ENCODE measurements at regions not wholly inside any gene's neighbourhood (a gene's known extent, or its start where the extent isn't known, plus 50 kb on each side); places are given as distances from the start of the nearest gene placed in this dataset.

DNA sequence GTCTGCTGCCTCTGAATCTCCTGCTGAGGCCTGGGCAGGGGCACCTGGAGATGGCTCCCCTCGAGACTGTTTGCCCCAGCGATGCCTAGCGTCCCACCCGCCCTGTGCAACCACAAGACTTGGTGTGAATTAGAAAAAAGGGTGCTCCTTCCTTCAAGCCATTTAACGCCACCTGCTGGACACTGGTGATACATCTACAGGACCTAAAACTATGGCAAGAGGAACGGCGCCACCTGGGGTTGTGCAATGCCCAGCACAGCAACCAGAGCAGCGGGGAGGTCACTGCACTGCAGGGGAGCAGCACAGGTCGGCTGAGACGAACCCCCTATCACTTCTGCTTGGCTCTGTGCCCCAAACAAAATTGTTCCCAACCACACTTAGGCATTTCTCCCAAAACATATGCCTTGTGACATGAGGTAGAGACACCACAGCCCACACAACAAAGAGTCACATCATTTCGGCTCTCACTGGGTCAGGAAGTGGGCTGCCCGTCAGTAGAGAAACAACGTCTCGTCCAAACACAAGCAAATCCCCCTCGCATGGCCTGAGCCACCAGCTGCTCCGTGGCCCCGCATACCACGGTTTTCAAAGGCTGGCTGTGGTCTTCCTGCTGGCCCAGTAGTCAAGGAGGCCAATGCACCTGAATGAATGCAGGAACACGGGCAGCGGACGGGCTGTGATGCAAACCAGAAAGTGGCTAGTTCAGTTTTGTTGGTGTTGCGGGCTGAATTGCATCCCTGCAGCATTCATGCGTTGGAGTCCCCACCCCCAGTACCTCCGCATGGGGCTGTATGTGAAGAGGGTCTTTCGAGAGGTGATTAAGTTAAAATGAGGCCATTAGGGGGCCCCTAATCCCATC lies 171.9 kb downstream of the SHANK2 start (continued):
- TF ChIP-seq, protein P1, sequence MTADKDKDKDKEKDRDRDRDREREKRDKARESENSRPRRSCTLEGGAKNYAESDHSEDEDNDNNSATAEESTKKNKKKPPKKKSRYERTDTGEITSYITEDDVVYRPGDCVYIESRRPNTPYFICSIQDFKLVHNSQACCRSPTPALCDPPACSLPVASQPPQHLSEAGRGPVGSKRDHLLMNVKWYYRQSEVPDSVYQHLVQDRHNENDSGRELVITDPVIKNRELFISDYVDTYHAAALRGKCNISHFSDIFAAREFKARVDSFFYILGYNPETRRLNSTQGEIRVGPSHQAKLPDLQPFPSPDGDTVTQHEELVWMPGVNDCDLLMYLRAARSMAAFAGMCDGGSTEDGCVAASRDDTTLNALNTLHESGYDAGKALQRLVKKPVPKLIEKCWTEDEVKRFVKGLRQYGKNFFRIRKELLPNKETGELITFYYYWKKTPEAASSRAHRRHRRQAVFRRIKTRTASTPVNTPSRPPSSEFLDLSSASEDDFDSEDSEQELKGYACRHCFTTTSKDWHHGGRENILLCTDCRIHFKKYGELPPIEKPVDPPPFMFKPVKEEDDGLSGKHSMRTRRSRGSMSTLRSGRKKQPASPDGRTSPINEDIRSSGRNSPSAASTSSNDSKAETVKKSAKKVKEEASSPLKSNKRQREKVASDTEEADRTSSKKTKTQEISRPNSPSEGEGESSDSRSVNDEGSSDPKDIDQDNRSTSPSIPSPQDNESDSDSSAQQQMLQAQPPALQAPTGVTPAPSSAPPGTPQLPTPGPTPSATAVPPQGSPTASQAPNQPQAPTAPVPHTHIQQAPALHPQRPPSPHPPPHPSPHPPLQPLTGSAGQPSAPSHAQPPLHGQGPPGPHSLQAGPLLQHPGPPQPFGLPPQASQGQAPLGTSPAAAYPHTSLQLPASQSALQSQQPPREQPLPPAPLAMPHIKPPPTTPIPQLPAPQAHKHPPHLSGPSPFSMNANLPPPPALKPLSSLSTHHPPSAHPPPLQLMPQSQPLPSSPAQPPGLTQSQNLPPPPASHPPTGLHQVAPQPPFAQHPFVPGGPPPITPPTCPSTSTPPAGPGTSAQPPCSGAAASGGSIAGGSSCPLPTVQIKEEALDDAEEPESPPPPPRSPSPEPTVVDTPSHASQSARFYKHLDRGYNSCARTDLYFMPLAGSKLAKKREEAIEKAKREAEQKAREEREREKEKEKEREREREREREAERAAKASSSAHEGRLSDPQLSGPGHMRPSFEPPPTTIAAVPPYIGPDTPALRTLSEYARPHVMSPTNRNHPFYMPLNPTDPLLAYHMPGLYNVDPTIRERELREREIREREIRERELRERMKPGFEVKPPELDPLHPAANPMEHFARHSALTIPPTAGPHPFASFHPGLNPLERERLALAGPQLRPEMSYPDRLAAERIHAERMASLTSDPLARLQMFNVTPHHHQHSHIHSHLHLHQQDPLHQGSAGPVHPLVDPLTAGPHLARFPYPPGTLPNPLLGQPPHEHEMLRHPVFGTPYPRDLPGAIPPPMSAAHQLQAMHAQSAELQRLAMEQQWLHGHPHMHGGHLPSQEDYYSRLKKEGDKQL (CRISPR knock-in tag; IDR thresholded peaks at IDR 0.05; ENCODE audit: borderline replicate concordance), result no peak
- TF ChIP-seq CEBPG (CRISPR knock-in tag; IDR thresholded peaks at IDR 0.05) (peak; percentile 75), CEBPG (tag; conservative IDR thresholded peaks at IDR 0.05 in 1 of 2, IDR thresholded peaks at IDR 0.05 in 1 of 2) (peak; percentile 45 to 63; a peak in 3 of 4 replicates), CTCF (IDR thresholded peaks at IDR 0.05 in 2 of 3, conservative IDR thresholded peaks at IDR 0.05 in 1 of 3; ENCODE audit: insufficient read depth in 2 of 3, low read depth in 1 of 3, low read length in 3 of 3) (peak; percentile 92 to 99 (median 99)), CCNT2 (IDR thresholded peaks at IDR 0.05; ENCODE audit: borderline replicate concordance, extremely low read depth, insufficient read length, low read depth, low read length) (no peak), KDM4B (IDR thresholded peaks at IDR 0.05; ENCODE audit: borderline replicate concordance in 2 of 2, low read depth in 1 of 2) (no peak), CBX1 (IDR thresholded peaks at IDR 0.05; ENCODE audit: low read depth) (peak; percentile 91; the same call in 1 of the 2 replicates), CBX3 (IDR thresholded peaks at IDR 0.05; ENCODE audit: borderline replicate concordance in 1 of 2, low read length in 2 of 2) (peak in 1 of 2 experiments; percentile 67; a peak in 1 of 3 replicates), LCOR (CRISPR knock-in tag; IDR thresholded peaks at IDR 0.05) (no peak)
- TF ChIP-seq, protein P2, sequence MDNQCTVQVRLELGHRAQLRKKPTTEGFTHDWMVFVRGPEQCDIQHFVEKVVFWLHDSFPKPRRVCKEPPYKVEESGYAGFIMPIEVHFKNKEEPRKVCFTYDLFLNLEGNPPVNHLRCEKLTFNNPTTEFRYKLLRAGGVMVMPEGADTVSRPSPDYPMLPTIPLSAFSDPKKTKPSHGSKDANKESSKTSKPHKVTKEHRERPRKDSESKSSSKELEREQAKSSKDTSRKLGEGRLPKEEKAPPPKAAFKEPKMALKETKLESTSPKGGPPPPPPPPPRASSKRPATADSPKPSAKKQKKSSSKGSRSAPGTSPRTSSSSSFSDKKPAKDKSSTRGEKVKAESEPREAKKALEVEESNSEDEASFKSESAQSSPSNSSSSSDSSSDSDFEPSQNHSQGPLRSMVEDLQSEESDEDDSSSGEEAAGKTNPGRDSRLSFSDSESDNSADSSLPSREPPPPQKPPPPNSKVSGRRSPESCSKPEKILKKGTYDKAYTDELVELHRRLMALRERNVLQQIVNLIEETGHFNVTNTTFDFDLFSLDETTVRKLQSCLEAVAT (IDR thresholded peaks at IDR 0.05), result 0 out of 4 replicates have a peak, but pooled peaks of 1 of the 2 experiments have one; percentile 43
- TF ChIP-seq, protein P3, sequence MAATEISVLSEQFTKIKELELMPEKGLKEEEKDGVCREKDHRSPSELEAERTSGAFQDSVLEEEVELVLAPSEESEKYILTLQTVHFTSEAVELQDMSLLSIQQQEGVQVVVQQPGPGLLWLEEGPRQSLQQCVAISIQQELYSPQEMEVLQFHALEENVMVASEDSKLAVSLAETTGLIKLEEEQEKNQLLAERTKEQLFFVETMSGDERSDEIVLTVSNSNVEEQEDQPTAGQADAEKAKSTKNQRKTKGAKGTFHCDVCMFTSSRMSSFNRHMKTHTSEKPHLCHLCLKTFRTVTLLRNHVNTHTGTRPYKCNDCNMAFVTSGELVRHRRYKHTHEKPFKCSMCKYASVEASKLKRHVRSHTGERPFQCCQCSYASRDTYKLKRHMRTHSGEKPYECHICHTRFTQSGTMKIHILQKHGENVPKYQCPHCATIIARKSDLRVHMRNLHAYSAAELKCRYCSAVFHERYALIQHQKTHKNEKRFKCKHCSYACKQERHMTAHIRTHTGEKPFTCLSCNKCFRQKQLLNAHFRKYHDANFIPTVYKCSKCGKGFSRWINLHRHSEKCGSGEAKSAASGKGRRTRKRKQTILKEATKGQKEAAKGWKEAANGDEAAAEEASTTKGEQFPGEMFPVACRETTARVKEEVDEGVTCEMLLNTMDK (IDR thresholded peaks at IDR 0.05; ENCODE audit: borderline replicate concordance, insufficient read depth, low read depth, low read length, poor library complexity, severe bottlenecking), result peak; percentile 79
